ENCODE measurements at regions not wholly inside any gene's neighbourhood (a gene's known extent, or its start where the extent isn't known, plus 50 kb on each side); places are given as distances from the start of the nearest gene placed in this dataset.

DNA sequence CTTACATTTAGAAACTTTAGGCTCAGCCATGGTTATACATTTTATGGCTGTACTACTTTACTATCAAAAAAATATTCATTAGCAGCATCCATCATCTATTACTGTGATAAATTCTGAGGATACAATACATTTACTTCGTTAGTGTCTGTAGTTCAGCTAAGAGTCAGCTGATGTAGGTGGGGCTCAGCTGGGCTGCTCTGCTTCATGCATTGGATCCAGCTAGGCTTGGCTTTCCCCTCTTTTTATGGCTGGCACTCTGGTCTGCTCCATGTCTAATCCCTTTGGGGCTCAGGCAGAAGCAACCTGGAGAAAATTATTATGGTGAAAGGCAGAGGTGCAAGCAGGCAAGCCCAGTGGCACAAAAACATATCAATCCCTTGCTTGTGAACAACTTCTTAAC, 930.1 kb upstream of the NR2F2 start:
- Histone ChIP-seq H3K18ac (ENCODE audit: extremely low read depth, low read length) (no peak overlapping the region), H2BK12ac (ENCODE audit: low read depth, low read length) (no peak overlapping the region), H3K23me2 (ENCODE audit: low read depth, low read length) (no peaks in the 10 kb centered on the region), H4K5ac (ENCODE audit: insufficient read length, low read depth, low read length) (no peak overlapping the region), H4K8ac (ENCODE audit: extremely low read depth, insufficient read depth, low read length) (no peak overlapping the region), H3K79me1 (ENCODE audit: low read depth, low read length) (no peaks in the 10 kb centered on the region), H2BK20ac (ENCODE audit: low read length) (no peak overlapping the region), H3K4me2 (ENCODE audit: insufficient read depth in 1 of 2, low read depth in 2 of 2, low read length in 2 of 2) (no peak overlapping the region), H2BK15ac (ENCODE audit: low read length) (no peak overlapping the region), H2AK5ac (ENCODE audit: low read depth, low read length) (no peak overlapping the region), H3K27me3 (replicated peaks in 1 of 4; ENCODE audit: control insufficient read depth in 3 of 4, extremely low read depth in 1 of 4, insufficient read depth in 3 of 4, low read length in 3 of 4) (no peaks in the 10 kb centered on the region), H3K9me3 (ENCODE audit: insufficient read depth in 2 of 2, low read depth in 1 of 2, low read length in 1 of 2) (no peaks in the 10 kb centered on the region), H3K14ac (ENCODE audit: insufficient read length) (no peak overlapping the region), H4K91ac (replicated peaks; ENCODE audit: insufficient read length, low read length) (no peak overlapping the region), H4K20me1 (replicated peaks in 1 of 2; ENCODE audit: control insufficient read depth in 1 of 2, insufficient read depth in 2 of 2, low read length in 2 of 2) (no peaks in the 10 kb centered on the region), H3K56ac (replicated peaks; ENCODE audit: insufficient read length, low read depth, low read length) (no peak overlapping the region), H3K4me1 (replicated peaks in 1 of 4; ENCODE audit: control insufficient read depth in 3 of 4, insufficient read depth in 4 of 4, low read length in 3 of 4) (no peaks in the 10 kb centered on the region), H3K4me3 (ENCODE audit: extremely low read depth in 1 of 4, insufficient read depth in 2 of 4, low read depth in 3 of 4, low read length in 4 of 4) (no peak overlapping the region), H2AFZ (ENCODE audit: low read length) (no peak overlapping the region), H3K23ac (ENCODE audit: insufficient read length) (no peak overlapping the region), H3K4ac (replicated peaks; ENCODE audit: insufficient read length, low read depth, low read length) (no peak overlapping the region), H3K27ac (ENCODE audit: low read depth, low read length) (no peak overlapping the region), H3K36me3 (ENCODE audit: control insufficient read depth in 2 of 4, insufficient read depth in 4 of 4, low read length in 3 of 4) (no peaks in the 10 kb centered on the region), H3K9ac (replicated peaks in 1 of 4; ENCODE audit: extremely low read depth in 1 of 4, low read depth in 3 of 4, low read length in 3 of 4) (no peak overlapping the region), H2BK5ac (ENCODE audit: low read depth, low read length) (no peak overlapping the region), H3K79me2 (ENCODE audit: control insufficient read depth in 1 of 2, insufficient read depth in 2 of 2, low read length in 2 of 2) (no peaks in the 10 kb centered on the region), H2BK120ac (replicated peaks; ENCODE audit: low read depth, low read length) (no peak overlapping the region)
- ChIA-PET CTCF (ENCODE audit: partially characterized antibody) (no interaction called here), POLR2A (ENCODE audit: partially characterized antibody) (no interaction called here)
- 91% methylated on average over 1 of the region's 1 CpG; no CpG with 5 or more reads in 1 of the 2 experiments for WGBS, 2 experiments (ENCODE audit: extremely low coverage in 1 of 2, insufficient coverage in 1 of 2, insufficient read length in 1 of 2, insufficient replicate concordance in 2 of 2, low coverage in 1 of 2, low lambda C conversion rate in 2 of 2, missing lambda C conversion rate in 1 of 2)
- FAIRE-seq (no peak), DNase-seq (ENCODE audit: low read depth in 1 of 2, low spot score in 2 of 2) (no peak)
- TF ChIP-seq RXRA (IDR thresholded peaks at IDR 0.05; ENCODE audit: insufficient read depth, low read depth, low read length) (no peak), CHD2 (IDR thresholded peaks at IDR 0.05; ENCODE audit: low read length) (no peak), TEAD4 (IDR thresholded peaks at IDR 0.05; ENCODE audit: low read depth, low read length) (no peak), JUN (IDR thresholded peaks at IDR 0.05; ENCODE audit: low read depth, low read length) (no peak), NRF1 (IDR thresholded peaks at IDR 0.05; ENCODE audit: low read depth, low read length) (no peak), KDM5A (IDR thresholded peaks at IDR 0.05; ENCODE audit: low read length) (no peak), ASH2L (IDR thresholded peaks at IDR 0.05; ENCODE audit: low read length) (no peak), GABPA (IDR thresholded peaks at IDR 0.05; ENCODE audit: borderline replicate concordance, insufficient read depth, low read length) (no peak)
- TF ChIP-seq, protein P1, sequence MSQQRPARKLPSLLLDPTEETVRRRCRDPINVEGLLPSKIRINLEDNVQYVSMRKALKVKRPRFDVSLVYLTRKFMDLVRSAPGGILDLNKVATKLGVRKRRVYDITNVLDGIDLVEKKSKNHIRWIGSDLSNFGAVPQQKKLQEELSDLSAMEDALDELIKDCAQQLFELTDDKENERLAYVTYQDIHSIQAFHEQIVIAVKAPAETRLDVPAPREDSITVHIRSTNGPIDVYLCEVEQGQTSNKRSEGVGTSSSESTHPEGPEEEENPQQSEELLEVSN (IDR thresholded peaks at IDR 0.05), result no peak
- TF ChIP-seq, protein P2, sequence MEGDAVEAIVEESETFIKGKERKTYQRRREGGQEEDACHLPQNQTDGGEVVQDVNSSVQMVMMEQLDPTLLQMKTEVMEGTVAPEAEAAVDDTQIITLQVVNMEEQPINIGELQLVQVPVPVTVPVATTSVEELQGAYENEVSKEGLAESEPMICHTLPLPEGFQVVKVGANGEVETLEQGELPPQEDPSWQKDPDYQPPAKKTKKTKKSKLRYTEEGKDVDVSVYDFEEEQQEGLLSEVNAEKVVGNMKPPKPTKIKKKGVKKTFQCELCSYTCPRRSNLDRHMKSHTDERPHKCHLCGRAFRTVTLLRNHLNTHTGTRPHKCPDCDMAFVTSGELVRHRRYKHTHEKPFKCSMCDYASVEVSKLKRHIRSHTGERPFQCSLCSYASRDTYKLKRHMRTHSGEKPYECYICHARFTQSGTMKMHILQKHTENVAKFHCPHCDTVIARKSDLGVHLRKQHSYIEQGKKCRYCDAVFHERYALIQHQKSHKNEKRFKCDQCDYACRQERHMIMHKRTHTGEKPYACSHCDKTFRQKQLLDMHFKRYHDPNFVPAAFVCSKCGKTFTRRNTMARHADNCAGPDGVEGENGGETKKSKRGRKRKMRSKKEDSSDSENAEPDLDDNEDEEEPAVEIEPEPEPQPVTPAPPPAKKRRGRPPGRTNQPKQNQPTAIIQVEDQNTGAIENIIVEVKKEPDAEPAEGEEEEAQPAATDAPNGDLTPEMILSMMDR (IDR thresholded peaks at IDR 0.05; ENCODE audit: control extremely low read depth in 1 of 3, insufficient read depth in 1 of 3, low read depth in 1 of 3, low read length in 3 of 3), result no peak
- TF ChIP-seq, protein P3, sequence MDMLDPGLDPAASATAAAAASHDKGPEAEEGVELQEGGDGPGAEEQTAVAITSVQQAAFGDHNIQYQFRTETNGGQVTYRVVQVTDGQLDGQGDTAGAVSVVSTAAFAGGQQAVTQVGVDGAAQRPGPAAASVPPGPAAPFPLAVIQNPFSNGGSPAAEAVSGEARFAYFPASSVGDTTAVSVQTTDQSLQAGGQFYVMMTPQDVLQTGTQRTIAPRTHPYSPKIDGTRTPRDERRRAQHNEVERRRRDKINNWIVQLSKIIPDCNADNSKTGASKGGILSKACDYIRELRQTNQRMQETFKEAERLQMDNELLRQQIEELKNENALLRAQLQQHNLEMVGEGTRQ (IDR thresholded peaks at IDR 0.05; ENCODE audit: low read length), result no peak

Data from H1 (cell line).